CD4-positive, alpha-beta T cell treated with Interleukin-15 for 1 hour (primary cell): ENCODE measurements at regions not wholly inside any gene's neighbourhood (a gene's known extent, or its start where the extent isn't known, plus 50 kb on each side); places are given as distances from the start of the nearest gene placed in this dataset.

Experiments used
- DNase-seq: peaks from one replicate; pipeline ENCODE4 v3.0.0-alpha.2; 2020

GRCh38 chr20:11376420-11376819 lies 541.3 kb upstream of the BTBD3 start:
- DNase-seq, result no peak

GRCh38 chr20:11376998-11377397 lies 540.7 kb upstream of the BTBD3 start:
- no peak for DNase-seq

GRCh38 chr20:11377761-11378160 lies 539.9 kb upstream of the BTBD3 start:
- no peak for DNase-seq

GRCh38 chr20:11378252-11378651 lies 539.4 kb upstream of the BTBD3 start:
- no peak for DNase-seq

GRCh38 chr20:11379257-11380011 lies 538.3 kb upstream of the BTBD3 start:
- no peak for DNase-seq

- DNase-seq, result no peak
Measured at GRCh38 chr20:11380283-11380682, 537.4 kb upstream of the BTBD3 start.

- DNase-seq, result no peak
Measured at GRCh38 chr20:11387189-11387754, 530.4 kb upstream of the BTBD3 start.

GRCh38 chr20:11389186-11389585 lies 528.5 kb upstream of the BTBD3 start:
- no peak for DNase-seq

- no peak for DNase-seq
Measured at GRCh38 chr20:11391591-11391990, 526.1 kb upstream of the BTBD3 start.

GRCh38 chr20:11394145-11394833 lies 523.4 kb upstream of the BTBD3 start:
- DNase-seq, result no peak

- no peak for DNase-seq
Measured at GRCh38 chr20:11395581-11395980, 522.1 kb upstream of the BTBD3 start.

- DNase-seq, result no peak
Measured at GRCh38 chr20:11401988-11402387, 515.7 kb upstream of the BTBD3 start.

- no peak for DNase-seq
Measured at GRCh38 chr20:11403711-11404110, 514.0 kb upstream of the BTBD3 start.

GRCh38 chr20:11406877-11407276 lies 510.8 kb upstream of the BTBD3 start:
- DNase-seq, result no peak

GRCh38 chr20:11409561-11409960 lies 508.1 kb upstream of the BTBD3 start:
- DNase-seq, result no peak

- DNase-seq, result no peak
Measured at GRCh38 chr20:11411765-11412164, 505.9 kb upstream of the BTBD3 start.

- no peak for DNase-seq
Measured at GRCh38 chr20:11426948-11427347, 490.7 kb upstream of the BTBD3 start.

- no peak for DNase-seq
Measured at GRCh38 chr20:11429168-11429567, 488.5 kb upstream of the BTBD3 start.

GRCh38 chr20:11429889-11430519 lies 487.7 kb upstream of the BTBD3 start:
- no peak for DNase-seq

- no peak for DNase-seq
Measured at GRCh38 chr20:11430652-11431051, 487.0 kb upstream of the BTBD3 start.

GRCh38 chr20:11431621-11432020 lies 486.1 kb upstream of the BTBD3 start:
- no peak for DNase-seq

GRCh38 chr20:11432407-11432806 lies 485.3 kb upstream of the BTBD3 start:
- DNase-seq, result no peak

GRCh38 chr20:11436113-11436905 lies 481.4 kb upstream of the BTBD3 start:
- DNase-seq, result no peak
